Parathyroid adenoma (tissue), 2 donors: ENCODE measurements at regions not wholly inside any gene's neighbourhood (a gene's known extent, or its start where the extent isn't known, plus 50 kb on each side); places are given as distances from the start of the nearest gene placed in this dataset.

Source experiments
- H2AFZ ChIP-seq: fragments of 300-600 bp; sonication (generic); one replicate; pipeline ENCODE4 v1.7.0; 2017; ENCODE audit warnings: antibody characterized with exemption, mild to moderate bottlenecking
- H3K27ac ChIP-seq: fragments of 300-600 bp; sonication (generic); one replicate; pipeline ENCODE4 v1.7.0; 2017
- H3K27me3 ChIP-seq: fragments of 300-600 bp; sonication (generic); one replicate; pipeline ENCODE4 v1.7.0; 2017; ENCODE audit warnings: low read length; ENCODE audit not compliant: control insufficient read depth, insufficient read depth
- H3K36me3 ChIP-seq: fragments of 300-600 bp; sonication (generic); one replicate; pipeline ENCODE4 v1.7.0; 2017; ENCODE audit warnings: low read length; ENCODE audit not compliant: control insufficient read depth, insufficient read depth
- H3K4me1 ChIP-seq: fragments of 300-600 bp; sonication (generic); one replicate; pipeline ENCODE4 v1.7.0; 2017; ENCODE audit warnings: control low read depth
- H3K4me2 ChIP-seq: fragments of 300-600 bp; sonication (generic); one replicate; pipeline ENCODE4 v1.7.0; 2017; ENCODE audit warnings: low read length
- H3K4me3 ChIP-seq: fragments of 300-600 bp; sonication (generic); one replicate; pipeline ENCODE4 v1.7.0; 2017; ENCODE audit warnings: low read depth, low read length
- H3K79me2 ChIP-seq: fragments of 300-600 bp; sonication (generic); one replicate; pipeline ENCODE4 v1.7.0; 2017; ENCODE audit warnings: control low read depth
- H3K9ac ChIP-seq: fragments of 300-600 bp; sonication (generic); one replicate; pipeline ENCODE4 v1.7.0; 2017; ENCODE audit warnings: mild to moderate bottlenecking
- H3K9me3 ChIP-seq: fragments of 300-600 bp; sonication (generic); one replicate; pipeline ENCODE4 v1.7.0; 2017; ENCODE audit warnings: low read length; ENCODE audit not compliant: control insufficient read depth
- CTCF ChIP-seq: fragments of 300-600 bp; sonication (generic); IDR thresholded peaks from one replicate; pipeline ENCODE4 v1.7.0; 2017; ENCODE audit warnings: antibody characterized with exemption, mild to moderate bottlenecking
- donor health status: primary hyperparathyroidism.

- Histone ChIP-seq H3K27ac (no peak overlapping the region), H3K27me3 (no peaks in the 10 kb centered on the region)
- TF ChIP-seq CTCF, result no peak
These were observed 63.0 kb downstream of the INSIG1 start for GRCh38 chr7:155360495-155361345.

GRCh38 chr7:155361346-155361680 lies 63.6 kb downstream of the INSIG1 start:
- no peaks in the 10 kb centered on the region for H3K79me2 ChIP-seq
- H3K27ac ChIP-seq, result no peak overlapping the region
- no peaks in the 10 kb centered on the region for H3K9me3 ChIP-seq
- no peaks in the 10 kb centered on the region for H3K27me3 ChIP-seq
- no peak overlapping the region for H3K4me2 ChIP-seq
- H3K4me1 ChIP-seq, result no peaks in the 10 kb centered on the region
- H3K4me3 ChIP-seq, result no peak overlapping the region
- H3K36me3 ChIP-seq, result no peaks in the 10 kb centered on the region
- no peak overlapping the region for H2AFZ ChIP-seq
- no peak overlapping the region for H3K9ac ChIP-seq
- no peak for TF ChIP-seq CTCF

More at GRCh38 chr7:155360495-155361345, 63.0 kb downstream of the INSIG1 start:
- no peak overlapping the region for H3K9ac ChIP-seq
- H3K79me2 ChIP-seq, result no peaks in the 10 kb centered on the region
- H3K36me3 ChIP-seq, result no peaks in the 10 kb centered on the region
- H3K4me1 ChIP-seq, result no peaks in the 10 kb centered on the region
- no peak overlapping the region for H3K4me2 ChIP-seq
- no peak overlapping the region for H2AFZ ChIP-seq
- no peak overlapping the region for H3K4me3 ChIP-seq
- no peaks in the 10 kb centered on the region for H3K9me3 ChIP-seq

- H3K27ac ChIP-seq, result no peak overlapping the region
- no peaks in the 10 kb centered on the region for H3K9me3 ChIP-seq
- no peak overlapping the region for H3K9ac ChIP-seq
- H3K79me2 ChIP-seq, result no peaks in the 10 kb centered on the region
- no peak for TF ChIP-seq CTCF
- H3K4me2 ChIP-seq, result no peak overlapping the region
- H3K4me1 ChIP-seq, result no peaks in the 10 kb centered on the region
- no peak overlapping the region for H2AFZ ChIP-seq
- no peaks in the 10 kb centered on the region for H3K36me3 ChIP-seq
- no peaks in the 10 kb centered on the region for H3K27me3 ChIP-seq
- no peak overlapping the region for H3K4me3 ChIP-seq
These were observed 64.3 kb downstream of the INSIG1 start for GRCh38 chr7:155361947-155362346.

GRCh38 chr7:155362380-155363145 lies 64.9 kb downstream of the INSIG1 start:
- no peak overlapping the region for H3K4me3 ChIP-seq
- no peaks in the 10 kb centered on the region for H3K36me3 ChIP-seq
- H3K79me2 ChIP-seq, result no peaks in the 10 kb centered on the region
- H3K4me1 ChIP-seq, result no peaks in the 10 kb centered on the region
- H3K9ac ChIP-seq, result no peak overlapping the region
- no peak overlapping the region for H2AFZ ChIP-seq
- no peak overlapping the region for H3K4me2 ChIP-seq
- no peak for TF ChIP-seq CTCF
- no peaks in the 10 kb centered on the region for H3K27me3 ChIP-seq
- H3K27ac ChIP-seq, result no peak overlapping the region
- no peaks in the 10 kb centered on the region for H3K9me3 ChIP-seq
